PC-9 (cell line): ENCODE measurements at regions not wholly inside any gene's neighbourhood (a gene's known extent, or its start where the extent isn't known, plus 50 kb on each side); places are given as distances from the start of the nearest gene placed in this dataset.

Experiments
- BruUV-seq: library from RNA; stranded (reverse); fragments of 400-500 nt; replicated peaks from 2 replicates; lab custom pipeline; 2021; lab: Mats Ljungman, UMichigan
- CTCF ChIA-PET: fragments of 300-600 bp; sonication (Branson Sonifier 250); formaldehyde crosslinking; loops from one replicate; lab custom pipeline; 2022; ENCODE audit warnings: antibody characterized with exemption; lab: Charles Lee
- POLR2A ChIA-PET: fragments of 300-600 bp; sonication (Branson Sonifier 250); formaldehyde crosslinking; loops from one replicate; lab custom pipeline; 2022; ENCODE audit warnings: antibody characterized with exemption; ENCODE audit not compliant: unreplicated experiment; lab: Charles Lee
- DNase-seq, 2 experiments: peaks; one replicate each; pipeline versions ENCODE4 v3.0.0 to v3.0.0-alpha.2; 2015 to 2022; ENCODE audit warnings: mixed read lengths in 1 of 2
- H2AFZ ChIP-seq: fragments of 200-600 bp; sonication (generic); 2 replicates; pipeline ENCODE4 v1.8.1; 2017; ENCODE audit warnings: antibody characterized with exemption
- H3F3A ChIP-seq: fragments of 200-600 bp; sonication (generic); 2 replicates; pipeline ENCODE4 v1.8.1; 2017; ENCODE audit warnings: antibody characterized with exemption, mild to moderate bottlenecking, low read depth; ENCODE audit not compliant: insufficient read depth
- H3K27ac ChIP-seq: fragments of 200-600 bp; sonication (generic); 2 replicates; pipeline ENCODE4 v1.6.1; 2016; ENCODE audit warnings: mixed run types
- H3K27me3 ChIP-seq: fragments of 200-600 bp; sonication (generic); 2 replicates; pipeline ENCODE4 v1.6.1; 2016; ENCODE audit warnings: low read depth, mixed run types; ENCODE audit not compliant: insufficient read depth
- H3K36me3 ChIP-seq: fragments of 200-600 bp; sonication (generic); 2 replicates; pipeline ENCODE4 v1.6.1; 2016; ENCODE audit warnings: low read depth, mixed run types
- H3K4me1 ChIP-seq: fragments of 200-600 bp; sonication (generic); replicated peaks from 2 replicates; pipeline ENCODE4 v1.6.1; 2016; ENCODE audit warnings: mixed run types; ENCODE audit not compliant: insufficient read depth
- H3K4me2 ChIP-seq: fragments of 200-600 bp; sonication (generic); 2 replicates; pipeline ENCODE4 v1.6.1; 2017; ENCODE audit warnings: mixed run types
- H3K4me3 ChIP-seq: fragments of 200-600 bp; sonication (generic); 2 replicates; pipeline ENCODE4 v1.6.1; 2016; ENCODE audit warnings: mixed run types
- H3K79me2 ChIP-seq: fragments of 200-600 bp; sonication (generic); 2 replicates; pipeline ENCODE4 v1.6.1; 2017; ENCODE audit warnings: low read depth, mixed run types
- H3K9me2 ChIP-seq: fragments of 200-600 bp; sonication (generic); 2 replicates; pipeline ENCODE4 v1.8.1; 2017; ENCODE audit warnings: mild to moderate bottlenecking; ENCODE audit not compliant: insufficient read depth
- H3K9me3 ChIP-seq: fragments of 200-600 bp; sonication (generic); 2 replicates; pipeline ENCODE4 v1.8.1; 2016; ENCODE audit warnings: low read depth; ENCODE audit not compliant: insufficient read depth
- H4K20me1 ChIP-seq: fragments of 200-600 bp; sonication (generic); 2 replicates; pipeline ENCODE4 v1.8.1; 2017; ENCODE audit not compliant: insufficient read depth
- CTCF ChIP-seq: fragments of 200-600 bp; sonication (generic); conservative IDR thresholded peaks from 2 replicates; pipeline ENCODE4 v1.6.1; 2017; ENCODE audit warnings: mixed run types, antibody characterized with exemption, mild to moderate bottlenecking, moderate library complexity
- EZH2 ChIP-seq: fragments of 200-600 bp; sonication (generic); IDR thresholded peaks from 2 replicates; pipeline ENCODE4 v1.8.0; 2017; ENCODE audit warnings: antibody characterized with exemption, low read depth
- intact Hi-C: fragments of 100-400 bp; cut with micrococcal nuclease; formaldehyde crosslinking; loops from one replicate; pipeline ENCODE4 v1.10.0; 2022; ENCODE audit not compliant: unreplicated experiment

- H3K79me2 ChIP-seq: no peaks in the 10 kb centered on the region
- DNase-seq: no peak
- no TSS peak for BruUV-seq
- H3K4me3 ChIP-seq: peak overlapping the region; percentile 51; the same call in 1 of the 2 replicates
- ChIA-PET POLR2A (no interaction called here), CTCF (no interaction called here)
- intact Hi-C loops: no loop called here
- H3F3A ChIP-seq: no peaks in the 10 kb centered on the region
- no peaks in the 10 kb centered on the region for H4K20me1 ChIP-seq
- peak overlapping the region; percentile 75 for H3K4me2 ChIP-seq
- H3K27me3 ChIP-seq: no peaks in the 10 kb centered on the region
- peak overlapping the region; percentile 82; the same call in 1 of the 2 replicates for H2AFZ ChIP-seq
- TF ChIP-seq CTCF (no peak), EZH2 (no peak)
- H3K4me1 ChIP-seq: 0 out of 2 replicates have a peak, but pooled peaks cover 8% of the 10 kb centered on the region
- H3K9me3 ChIP-seq: no peaks in the 10 kb centered on the region
- H3K36me3 ChIP-seq: no peaks in the 10 kb centered on the region
- H3K27ac ChIP-seq: no peak overlapping the region
- no peaks in the 10 kb centered on the region for H3K9me2 ChIP-seq
Measured at GRCh38 chr4:167779280-167779679, 313.1 kb upstream of the ANXA10 start.

DNA sequence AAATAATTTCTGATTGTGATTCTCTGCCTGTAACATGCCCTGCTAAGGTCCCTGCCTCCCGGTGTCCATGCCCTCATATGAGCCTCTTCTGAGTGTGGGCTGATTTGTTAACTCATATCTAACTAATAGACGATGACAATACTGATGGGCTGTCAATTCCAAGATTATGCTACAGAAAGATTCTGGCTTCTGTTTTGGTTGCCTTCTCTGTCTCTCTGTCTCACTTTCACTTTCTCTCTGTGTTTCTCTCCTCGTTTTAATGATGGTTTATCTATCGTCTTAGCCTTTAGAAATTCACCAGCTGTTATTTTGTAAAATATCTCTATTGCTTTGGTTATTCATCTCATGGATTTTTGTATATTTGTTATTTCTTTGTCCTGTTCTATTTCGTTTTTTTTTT is 312.5 kb upstream of the ANXA10 start:
- H3K27ac ChIP-seq: no peak overlapping the region
- H3K4me2 ChIP-seq: peak overlapping the region; percentile 75

GRCh38 chr4:167784826-167785225 is 307.5 kb upstream of the ANXA10 start:
- no TSS peak for BruUV-seq
- no peaks in the 10 kb centered on the region for H3K9me3 ChIP-seq
- no peaks in the 10 kb centered on the region for H3K9me2 ChIP-seq
- H3K4me2 ChIP-seq: no peak overlapping the region
- no peaks in the 10 kb centered on the region for H4K20me1 ChIP-seq
- no peaks in the 10 kb centered on the region for H3K79me2 ChIP-seq
- ChIA-PET POLR2A (no interaction called here), CTCF (no interaction called here)
- H3K36me3 ChIP-seq: no peaks in the 10 kb centered on the region
- no peak overlapping the region for H3K4me3 ChIP-seq
- H2AFZ ChIP-seq: no peak overlapping the region
- H3F3A ChIP-seq: no peaks in the 10 kb centered on the region
- 0 out of 2 replicates have a peak, but pooled peaks cover 4% of the 10 kb centered on the region for H3K4me1 ChIP-seq
- no peak for DNase-seq
- intact Hi-C loops: no loop called here
- TF ChIP-seq EZH2: no peak
- TF ChIP-seq CTCF: no peak
- H3K27ac ChIP-seq: no peak overlapping the region
- no peaks in the 10 kb centered on the region for H3K27me3 ChIP-seq

More for the DNA sequence above, 312.5 kb upstream of the ANXA10 start:
- no peak for DNase-seq
- H4K20me1 ChIP-seq: no peaks in the 10 kb centered on the region
- H3K36me3 ChIP-seq: no peaks in the 10 kb centered on the region
- POLR2A ChIA-PET: no interaction called here
- 0 out of 2 replicates have a peak, but pooled peaks cover 8% of the 10 kb centered on the region for H3K4me1 ChIP-seq
- no peaks in the 10 kb centered on the region for H3F3A ChIP-seq
- TF ChIP-seq EZH2 (no peak), CTCF (no peak)
- CTCF ChIA-PET: no interaction called here
- peak overlapping the region; percentile 51; the same call in 1 of the 2 replicates for H3K4me3 ChIP-seq
- peak overlapping the region; percentile 82 for H2AFZ ChIP-seq
- no peaks in the 10 kb centered on the region for H3K9me3 ChIP-seq
- H3K27me3 ChIP-seq: no peaks in the 10 kb centered on the region
- intact Hi-C loops: no loop called here
- H3K79me2 ChIP-seq: no peaks in the 10 kb centered on the region
- BruUV-seq: no TSS peak
- no peaks in the 10 kb centered on the region for H3K9me2 ChIP-seq
